ENCODE measurements at regions not wholly inside any gene's neighbourhood (a gene's known extent, or its start where the extent isn't known, plus 50 kb on each side); places are given as distances from the start of the nearest gene placed in this dataset.

GRCh38 chr1:199297174-199297573 lies 658.3 kb downstream of the PTPRC start:
- no peak for FAIRE-seq

DNA sequence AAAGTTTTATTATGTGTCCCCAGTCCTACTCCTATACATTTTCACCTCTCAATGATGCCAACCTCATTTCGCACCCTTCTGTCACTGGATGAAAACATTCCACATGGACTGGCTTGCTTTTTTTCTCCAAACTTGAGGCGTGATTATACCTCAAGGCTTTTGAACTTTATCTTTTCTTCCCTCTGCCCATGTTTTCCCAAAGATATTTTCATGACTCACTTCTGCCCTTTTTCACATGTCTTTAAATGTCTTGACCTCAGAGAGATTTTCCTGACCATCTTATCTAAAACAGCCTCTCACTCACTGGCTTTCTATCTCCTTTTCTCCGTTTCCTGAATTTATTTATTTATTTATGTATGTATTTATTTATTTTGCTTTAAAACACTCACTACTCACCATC lies 659.0 kb downstream of the PTPRC start:
- no peak for FAIRE-seq

DNA sequence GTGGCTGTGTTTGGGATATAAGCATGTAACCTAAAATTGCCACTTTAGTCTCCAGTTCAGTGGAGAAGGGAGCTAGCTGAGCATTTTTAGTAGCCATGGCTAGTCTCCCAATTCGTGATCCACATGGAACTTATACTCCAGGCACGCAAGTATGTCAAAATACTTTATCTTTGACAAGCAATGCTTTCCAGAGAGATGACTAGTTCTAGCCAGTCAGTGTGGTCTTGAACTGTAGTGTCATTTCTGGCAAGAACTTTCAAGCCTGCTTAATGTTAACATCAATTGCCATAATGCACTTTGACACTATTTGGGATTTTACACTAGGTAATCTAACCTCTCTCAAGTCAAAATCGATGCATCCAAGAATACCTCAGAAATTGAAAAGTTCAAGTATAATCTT lies 660.0 kb downstream of the PTPRC start:
- no peak for FAIRE-seq

GRCh38 chr1:199301472-199302217 lies 662.8 kb downstream of the PTPRC start:
- no peak for FAIRE-seq

DNA sequence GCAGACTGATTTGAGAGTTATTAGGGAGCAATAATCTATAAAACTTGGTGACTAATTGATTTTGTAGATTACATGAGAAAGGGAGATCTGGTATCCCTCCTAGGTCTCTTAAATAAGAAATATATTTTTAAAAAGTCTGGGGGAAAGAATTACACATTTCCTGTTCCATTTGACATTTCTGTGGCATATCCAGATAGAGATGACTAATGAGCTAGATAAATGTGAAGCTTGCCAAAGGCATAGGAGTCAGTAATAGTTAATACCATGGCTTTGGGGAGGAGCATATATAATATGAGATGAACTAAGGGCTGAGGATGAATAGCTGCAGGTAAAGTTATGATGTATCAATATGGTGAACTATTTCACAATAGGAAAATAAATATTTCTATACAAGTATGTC lies 663.7 kb downstream of the PTPRC start:
- FAIRE-seq, result no peak

GRCh38 chr1:199303035-199303434 lies 664.2 kb downstream of the PTPRC start:
- no peak for FAIRE-seq

- FAIRE-seq, result no peak
These were observed 666.2 kb downstream of the PTPRC start for GRCh38 chr1:199305053-199305452.

- no peak for FAIRE-seq
These were observed 668.8 kb downstream of the PTPRC start for GRCh38 chr1:199307496-199308264.

DNA sequence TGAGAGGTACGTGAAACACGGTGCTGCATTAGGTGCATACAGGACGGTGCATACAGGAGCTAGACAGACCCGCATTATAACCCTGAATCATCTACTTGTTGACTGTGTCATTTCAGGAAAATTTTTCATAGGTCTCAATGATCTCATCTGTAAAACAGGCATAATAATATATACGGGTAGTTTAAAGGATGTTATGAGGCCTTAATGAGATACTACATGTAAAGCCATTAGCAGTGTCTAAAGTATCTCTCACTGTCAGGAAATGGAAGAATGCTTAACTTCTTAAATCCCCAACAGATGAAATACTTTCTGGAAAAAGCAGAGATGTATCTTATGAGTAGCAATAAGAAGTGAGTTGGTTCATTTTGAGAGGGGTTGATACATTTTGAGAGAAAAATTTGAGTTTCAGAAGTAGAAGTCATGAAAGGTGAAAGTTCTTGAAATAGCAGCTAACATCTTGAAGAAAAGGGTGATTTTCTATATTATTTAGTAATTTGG lies 669.6 kb downstream of the PTPRC start:
- no peak for FAIRE-seq

DNA sequence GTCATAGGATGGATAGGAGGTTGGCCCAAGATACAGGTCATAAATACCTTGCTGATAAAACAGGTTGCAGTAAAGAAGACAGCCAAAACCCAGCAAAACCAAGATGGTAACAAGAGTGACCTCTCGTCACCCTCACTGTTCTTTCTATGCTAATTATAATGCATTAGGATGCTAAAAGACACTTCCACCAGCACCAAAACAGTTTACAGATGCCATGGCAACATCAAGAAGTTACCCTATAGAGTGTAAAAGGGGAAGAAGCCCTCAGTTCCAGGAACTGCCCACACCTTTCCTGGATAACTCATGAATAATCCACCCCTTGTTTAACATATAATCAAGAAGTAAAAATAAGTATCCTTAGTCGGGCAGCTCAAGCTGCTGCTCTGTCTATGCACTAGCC lies 671.9 kb downstream of the PTPRC start:
- FAIRE-seq, result no peak

- FAIRE-seq, result no peak
These were observed 672.8 kb downstream of the PTPRC start for GRCh38 chr1:199311478-199312262.

- FAIRE-seq, result no peak
These were observed 673.8 kb downstream of the PTPRC start for GRCh38 chr1:199312626-199313025.

- FAIRE-seq, result no peak
These were observed 674.6 kb downstream of the PTPRC start for GRCh38 chr1:199313444-199313843.

DNA sequence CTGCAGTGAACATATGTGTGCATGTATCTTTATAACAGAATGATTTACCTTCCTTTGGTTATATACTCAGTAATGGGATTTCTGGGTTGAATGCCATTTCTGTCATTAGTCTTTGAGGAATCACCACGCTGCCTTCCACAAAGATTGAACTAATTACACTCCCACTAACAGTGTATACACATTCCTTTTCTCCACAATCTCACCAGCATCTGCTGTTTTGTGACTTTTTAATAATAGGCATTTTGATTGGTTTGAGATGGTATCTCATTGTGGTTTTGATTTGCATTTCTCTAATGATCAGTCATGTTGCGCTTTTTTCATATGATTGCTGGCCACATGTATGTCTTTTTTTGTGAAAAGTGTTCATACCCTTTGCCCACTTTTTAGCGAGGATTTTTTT lies 680.5 kb downstream of the PTPRC start:
- no peak for FAIRE-seq

DNA sequence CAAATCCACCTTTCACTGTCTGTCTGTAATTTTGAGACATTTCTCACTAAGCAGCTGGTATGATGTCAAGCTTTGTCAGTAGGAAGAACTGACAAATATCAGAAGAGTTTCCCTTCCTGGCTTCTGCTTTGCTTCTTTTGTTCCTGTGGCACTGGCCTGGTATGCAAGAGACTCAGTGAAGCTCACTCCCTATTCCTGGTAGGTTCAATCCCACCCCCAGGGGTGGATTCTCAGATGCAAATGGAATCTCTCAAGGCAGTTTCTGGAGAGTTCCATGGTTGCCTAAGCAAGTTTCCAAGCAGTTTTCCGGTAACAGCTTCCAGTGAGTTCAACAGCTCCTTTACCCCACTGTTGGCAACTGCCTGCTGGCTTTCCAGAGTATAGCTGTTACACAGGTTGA lies 683.4 kb downstream of the PTPRC start:
- no peak for FAIRE-seq

DNA sequence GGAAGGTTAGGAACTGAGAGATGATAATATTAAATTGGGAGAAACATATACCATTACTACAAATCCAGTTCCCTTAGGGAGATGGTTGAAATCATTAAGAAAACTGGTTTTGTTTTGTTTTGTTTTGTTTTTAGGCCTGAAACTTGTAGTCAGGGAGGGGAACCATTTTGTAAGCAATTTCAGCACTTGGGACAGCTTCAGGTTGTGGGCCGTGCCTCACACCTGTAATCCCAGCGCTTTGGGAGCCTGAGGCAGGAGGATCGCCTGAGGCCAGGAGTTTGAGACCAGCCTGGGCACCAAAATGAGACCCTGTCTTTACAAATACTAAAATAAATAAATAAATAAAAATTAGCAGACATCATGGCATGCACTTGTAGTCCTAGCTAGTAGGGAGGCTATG lies 694.3 kb upstream of the NR5A2 start:
- FAIRE-seq, result no peak

GRCh38 chr1:199335496-199335895 lies 692.0 kb upstream of the NR5A2 start:
- FAIRE-seq, result no peak

- FAIRE-seq, result no peak
These were observed 690.5 kb upstream of the NR5A2 start for GRCh38 chr1:199336745-199337640.

GRCh38 chr1:199338760-199339159 lies 688.8 kb upstream of the NR5A2 start:
- FAIRE-seq, result no peak

GRCh38 chr1:199352351-199352750 lies 675.2 kb upstream of the NR5A2 start:
- FAIRE-seq, result no peak

GRCh38 chr1:199353906-199354305 lies 673.6 kb upstream of the NR5A2 start:
- FAIRE-seq, result no peak

GRCh38 chr1:199356561-199356960 lies 670.9 kb upstream of the NR5A2 start:
- no peak for FAIRE-seq
